Gastrocnemius medialis (tissue), 4 donors: ENCODE measurements at regions not wholly inside any gene's neighbourhood (a gene's known extent, or its start where the extent isn't known, plus 50 kb on each side); places are given as distances from the start of the nearest gene placed in this dataset.
"Not testable (repeated sequence)": the region's sequence is repeated elsewhere in the genome, so short reads cannot be mapped to it uniquely, and the experiment has no call there.

Source experiments
- ATAC-seq, 2 donors: fragments of 150-250 bp; one replicate each; pipeline ENCODE4 v1.9.1; 2016
- DNase-seq, 2 donors: peaks; one replicate each; pipeline ENCODE4 v3.0.0-alpha.2; 2019
- H3K27ac ChIP-seq, 4 donors: fragments of 200-600 bp; sonication (generic); 1 replicate in 1 of 4; 2 replicates in 3 of 4; pipeline ENCODE4 v1.5.1; 2016 to 2018; ENCODE audit warnings: mild to moderate bottlenecking in 2 of 4, moderate library complexity in 1 of 4
- H3K27me3 ChIP-seq, 3 donors: fragments of 200-600 bp; sonication (generic) in 2 of 3; 1 replicate in 1 of 3; 2 replicates in 2 of 3; pipeline versions ENCODE4 v1.5.1 to v1.6.0; 2016 to 2019; ENCODE audit warnings: mild to moderate bottlenecking in 1 of 3, moderate library complexity in 1 of 3
- H3K36me3 ChIP-seq, 2 donors: fragments of 200-600 bp; sonication (generic) in 1 of 2; one replicate each; pipeline ENCODE4 v1.5.1; 2017 to 2018
- H3K4me1 ChIP-seq, 2 donors: fragments of 200-600 bp; sonication (generic) in 1 of 2; one replicate each; pipeline ENCODE4 v1.5.1; 2016 to 2017; ENCODE audit warnings: mild to moderate bottlenecking in 2 of 2
- H3K4me3 ChIP-seq, 4 donors: fragments of 200-600 bp; sonication (generic) in 3 of 4; 1 replicate in 1 of 4; 2 replicates in 3 of 4; pipeline ENCODE4 v1.5.1; 2016 to 2019; ENCODE audit warnings: mild to moderate bottlenecking in 2 of 4
- H3K9me3 ChIP-seq, 3 donors: fragments of 200-600 bp; sonication (generic) in 2 of 3; 1 replicate in 1 of 3; 2 replicates in 2 of 3; pipeline ENCODE4 v1.5.1; 2016 to 2019
- POLR2A ChIP-seq, 2 donors: fragments of 450-650 bp; IDR thresholded peaks; one replicate each; pipeline ENCODE4 v1.6.1; 2017; ENCODE audit warnings: antibody characterized with exemption in 2 of 2, mild to moderate bottlenecking in 2 of 2, moderate library complexity in 2 of 2
- in situ Hi-C, 4 donors: fragments of 200-750 bp; cut with MboI; loops; one replicate each; pipeline versions ENCODE4 v1.15.0 to v1.8.0; 2017; ENCODE audit warnings: low sequenced_read_pairs in 4 of 4
- intact Hi-C: fragments of 100-400 bp; cut with DNase I; formaldehyde crosslinking; loops from one replicate; pipeline ENCODE4 v1.15.1; 2023; ENCODE audit warnings: low total_unique reads
- TF ChIP-seq, protein P1 (sequence below), 5 experiments: fragments of 450-650 bp in 3 of 5; fragments of 200-600 bp in 2 of 5; sonication (generic) in 2 of 5; IDR thresholded peaks in 4 of 5; conservative IDR thresholded peaks in 1 of 5; 1 replicate in 4 of 5; 2 replicates in 1 of 5; pipeline ENCODE4 v1.5.1; 2016 to 2019; ENCODE audit warnings: antibody characterized with exemption in 5 of 5, mild to moderate bottlenecking in 3 of 5, moderate library complexity in 3 of 5

DNA sequence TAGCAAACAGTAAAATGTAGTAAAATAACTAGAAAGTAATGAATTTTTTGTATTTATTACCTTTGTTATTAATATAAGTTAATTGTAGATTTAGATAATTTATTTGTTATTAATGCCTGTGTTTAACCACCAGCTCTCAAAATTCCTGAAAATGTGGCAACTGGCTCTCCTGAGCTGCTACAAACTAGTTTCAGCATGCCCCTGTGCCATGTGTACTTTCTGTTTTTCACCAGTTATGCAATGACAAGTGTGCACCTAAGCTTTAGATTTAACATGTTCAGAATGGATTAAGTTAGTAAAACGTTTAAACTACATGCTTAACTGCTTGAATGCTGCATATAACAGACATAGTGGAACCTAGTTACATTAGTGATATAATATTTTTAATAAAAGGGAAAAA lies 88.1 kb downstream of the POSTN start:
- TF ChIP-seq, protein P1, sequence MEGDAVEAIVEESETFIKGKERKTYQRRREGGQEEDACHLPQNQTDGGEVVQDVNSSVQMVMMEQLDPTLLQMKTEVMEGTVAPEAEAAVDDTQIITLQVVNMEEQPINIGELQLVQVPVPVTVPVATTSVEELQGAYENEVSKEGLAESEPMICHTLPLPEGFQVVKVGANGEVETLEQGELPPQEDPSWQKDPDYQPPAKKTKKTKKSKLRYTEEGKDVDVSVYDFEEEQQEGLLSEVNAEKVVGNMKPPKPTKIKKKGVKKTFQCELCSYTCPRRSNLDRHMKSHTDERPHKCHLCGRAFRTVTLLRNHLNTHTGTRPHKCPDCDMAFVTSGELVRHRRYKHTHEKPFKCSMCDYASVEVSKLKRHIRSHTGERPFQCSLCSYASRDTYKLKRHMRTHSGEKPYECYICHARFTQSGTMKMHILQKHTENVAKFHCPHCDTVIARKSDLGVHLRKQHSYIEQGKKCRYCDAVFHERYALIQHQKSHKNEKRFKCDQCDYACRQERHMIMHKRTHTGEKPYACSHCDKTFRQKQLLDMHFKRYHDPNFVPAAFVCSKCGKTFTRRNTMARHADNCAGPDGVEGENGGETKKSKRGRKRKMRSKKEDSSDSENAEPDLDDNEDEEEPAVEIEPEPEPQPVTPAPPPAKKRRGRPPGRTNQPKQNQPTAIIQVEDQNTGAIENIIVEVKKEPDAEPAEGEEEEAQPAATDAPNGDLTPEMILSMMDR (IDR thresholded peaks at IDR 0.05 in 4 of 5, conservative IDR thresholded peaks at IDR 0.05 in 1 of 5): no peak
- TF ChIP-seq POLR2A (IDR thresholded peaks at IDR 0.05): no peak
- in situ Hi-C loops (no loop called here), intact Hi-C loops (no loop called here)
- Histone ChIP-seq H3K9me3 (no peaks in the 10 kb centered on the region), H3K27me3 (no peaks in the 10 kb centered on the region), H3K36me3 (no peaks in the 10 kb centered on the region), H3K27ac (no peak overlapping the region), H3K4me3 (no peak overlapping the region), H3K4me1 (no peaks in the 10 kb centered on the region)
- no peak for ATAC-seq
- DNase-seq: no peak

DNA sequence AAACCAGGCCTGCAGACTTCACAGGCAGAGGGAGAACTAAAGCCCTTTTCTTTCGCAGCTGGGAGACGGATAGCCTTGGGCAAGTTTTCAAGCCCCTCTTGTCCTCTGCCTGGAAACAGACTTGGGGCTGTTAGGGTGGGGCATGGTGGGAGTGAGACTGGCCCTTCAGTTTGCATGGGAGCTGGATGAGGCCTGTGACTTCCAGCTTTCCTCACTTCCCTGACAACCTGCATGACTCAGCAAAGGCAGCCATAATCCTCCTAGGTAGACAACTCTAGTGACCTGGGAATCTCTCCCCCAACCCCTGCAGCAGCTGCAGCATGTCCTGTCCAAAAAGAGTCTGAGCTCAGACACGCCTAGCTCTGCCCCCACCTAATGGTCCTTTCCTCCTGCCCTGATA lies 93.0 kb downstream of the POSTN start:
- intact Hi-C loops: no loop called here
- Histone ChIP-seq H3K9me3 (no peaks in the 10 kb centered on the region), H3K4me3 (no peak overlapping the region), H3K36me3 (no peaks in the 10 kb centered on the region), H3K27ac (no peak overlapping the region), H3K4me1 (no peaks in the 10 kb centered on the region), H3K27me3 (no peaks in the 10 kb centered on the region)
- DNase-seq: no peak
- no peak for ATAC-seq
- in situ Hi-C loops: no loop called here
- TF ChIP-seq, protein P1 (IDR thresholded peaks at IDR 0.05 in 4 of 5, conservative IDR thresholded peaks at IDR 0.05 in 1 of 5): no peak
- TF ChIP-seq POLR2A (IDR thresholded peaks at IDR 0.05): no peak

DNA sequence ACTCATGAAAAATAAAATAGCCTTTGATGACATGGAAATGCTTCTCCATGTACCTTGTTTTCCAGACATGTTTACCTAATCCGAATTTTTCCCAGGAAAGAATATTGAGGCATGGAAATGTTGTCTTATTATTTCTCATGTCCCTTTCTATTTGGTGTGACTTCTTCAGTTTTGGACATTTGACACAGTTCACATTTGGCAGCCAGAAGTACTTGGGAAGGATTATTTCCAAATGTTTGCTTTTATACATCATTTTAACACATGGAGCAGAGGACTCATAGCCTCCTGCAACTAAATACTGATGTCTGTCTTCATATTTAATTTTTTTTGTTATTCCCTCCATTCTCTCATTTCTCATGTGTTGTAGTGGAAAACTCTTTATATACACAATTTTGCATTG lies 94.3 kb downstream of the POSTN start:
- no peak overlapping the region for H3K27ac ChIP-seq
- intact Hi-C loops (no loop called here), in situ Hi-C loops (no loop called here)
- H3K27me3 ChIP-seq: no peaks in the 10 kb centered on the region
- H3K4me1 ChIP-seq: no peaks in the 10 kb centered on the region
- TF ChIP-seq POLR2A (IDR thresholded peaks at IDR 0.05): no peak
- TF ChIP-seq, protein P1 (IDR thresholded peaks at IDR 0.05 in 4 of 5, conservative IDR thresholded peaks at IDR 0.05 in 1 of 5): no peak
- no peaks in the 10 kb centered on the region for H3K36me3 ChIP-seq
- no peak for ATAC-seq
- no peak for DNase-seq
- H3K4me3 ChIP-seq: no peak overlapping the region
- H3K9me3 ChIP-seq: no peaks in the 10 kb centered on the region

DNA sequence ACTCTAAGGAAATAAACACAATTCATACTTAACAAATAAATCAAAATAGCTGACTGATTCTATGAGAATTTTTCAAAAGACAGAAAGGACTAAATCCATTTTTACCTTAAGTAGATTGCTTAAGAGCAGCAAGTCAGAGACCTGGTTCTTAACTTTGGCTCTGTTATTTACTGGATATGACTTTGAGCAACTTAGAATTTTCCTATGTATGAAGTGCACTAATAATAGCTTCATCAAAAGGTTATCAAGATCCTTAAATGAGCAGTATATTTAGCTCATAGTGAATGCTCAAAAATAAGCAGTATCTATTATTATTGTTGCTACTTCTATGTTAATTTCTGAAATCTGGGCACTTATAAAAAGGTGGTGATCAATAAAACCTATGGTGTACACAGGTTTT lies 95.3 kb downstream of the POSTN start:
- intact Hi-C loops (no loop called here), in situ Hi-C loops (no loop called here)
- Histone ChIP-seq H3K9me3 (no peaks in the 10 kb centered on the region), H3K27ac (no peak overlapping the region), H3K4me1 (no peaks in the 10 kb centered on the region), H3K27me3 (no peaks in the 10 kb centered on the region), H3K36me3 (no peaks in the 10 kb centered on the region), H3K4me3 (no peak overlapping the region)
- DNase-seq: no peak
- ATAC-seq: no peak
- TF ChIP-seq POLR2A (IDR thresholded peaks at IDR 0.05): no peak
- TF ChIP-seq, protein P1 (IDR thresholded peaks at IDR 0.05 in 4 of 5, conservative IDR thresholded peaks at IDR 0.05 in 1 of 5): no peak

DNA sequence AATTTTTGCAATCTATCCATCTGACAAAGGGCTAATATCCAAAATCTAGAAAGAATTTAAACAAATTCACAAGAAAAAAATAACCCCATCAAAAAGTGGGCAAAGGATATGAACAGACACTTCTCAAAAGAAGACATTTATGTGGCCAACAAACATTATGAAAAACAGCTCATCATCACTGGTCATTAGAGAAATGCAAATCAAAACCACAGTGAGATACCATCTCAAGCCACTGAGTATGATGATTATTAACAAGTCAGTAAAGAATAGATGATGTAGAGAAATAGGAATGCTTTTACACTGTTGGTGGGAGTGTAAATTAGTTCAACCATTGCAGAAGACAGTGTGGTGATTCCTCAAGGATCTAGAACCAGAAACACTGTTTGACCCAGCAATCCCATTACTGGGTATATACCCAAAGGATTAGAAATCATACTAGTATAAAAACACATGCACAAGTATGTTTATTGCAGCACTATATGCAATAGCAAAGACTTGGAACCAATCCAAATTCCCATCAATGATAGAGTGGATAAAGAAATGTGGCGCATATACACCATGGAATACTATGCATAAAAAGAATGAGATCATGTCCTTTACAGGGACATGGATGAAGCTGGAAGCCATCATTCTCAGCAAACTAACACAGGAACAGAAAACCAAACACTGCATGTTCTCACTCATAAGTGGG lies 96.1 kb downstream of the POSTN start:
- H3K4me1 ChIP-seq, H3K27ac ChIP-seq, intact Hi-C loops, in situ Hi-C loops, H3K4me3 ChIP-seq, DNase-seq, H3K27me3 ChIP-seq, H3K9me3 ChIP-seq, ATAC-seq, H3K36me3 ChIP-seq: not testable (repeated sequence)
